SK-N-SH (cell line): ENCODE measurements at regions not wholly inside any gene's neighbourhood (a gene's known extent, or its start where the extent isn't known, plus 50 kb on each side); places are given as distances from the start of the nearest gene placed in this dataset.
"Not testable (repeated sequence)": the region's sequence is repeated elsewhere in the genome, so short reads cannot be mapped to it uniquely, and the experiment has no call there.

Source experiments
- CTCF ChIA-PET: fragments of 300-600, 350-600 bp; formaldehyde crosslinking; extraction: SDS; loops from one replicate; lab custom pipeline; 2021; lab: Yijun Ruan, JAX
- POLR2A ChIA-PET: fragments of 350-600 bp; sonication (Branson Sonifier 250); formaldehyde crosslinking; extraction: SDS; loops from one replicate; lab custom pipeline; 2020; ENCODE audit warnings: antibody characterized with exemption, inconsistent platforms; lab: Yijun Ruan, JAX
- DNase-seq: peaks from one replicate; pipeline ENCODE4 v3.0.0; 2012
- H2AFZ ChIP-seq: fragments of 200-600 bp; sonication (generic); 2 replicates; pipeline ENCODE4 v1.8.1; 2016; ENCODE audit warnings: antibody characterized with exemption, mild to moderate bottlenecking, low read depth
- H3F3A ChIP-seq: fragments of 200-600 bp; sonication (generic); replicated peaks from 2 replicates; pipeline ENCODE3; 2016; ENCODE audit warnings: antibody characterized with exemption, mild to moderate bottlenecking; ENCODE audit not compliant: insufficient read depth
- H3K27ac ChIP-seq, 2 experiments: fragments of 200-500 bp in 1 of 2; fragments of 200-600 bp in 1 of 2; sonication (Bioruptor generic) in 1 of 2; sonication (generic), shearing (Covaris generic) in 1 of 2; 2 replicates each; pipeline versions ENCODE4 v1.5.1 to v1.6.1; 2014 to 2016; ENCODE audit warnings: low read depth in 2 of 2, inconsistent platforms in 1 of 2, low read length in 1 of 2, mild to moderate bottlenecking in 1 of 2, mixed read lengths in 1 of 2
- H3K27me3 ChIP-seq: fragments of 200-600 bp; sonication (generic), shearing (Covaris generic); 2 replicates; pipeline ENCODE4 v1.6.1; 2016; ENCODE audit warnings: mixed run types; ENCODE audit not compliant: insufficient read depth
- H3K36me3 ChIP-seq, 2 experiments: fragments of 200-500 bp in 1 of 2; fragments of 200-600 bp in 1 of 2; sonication (Bioruptor generic) in 1 of 2; sonication (generic) in 1 of 2; replicated peaks in 1 of 2; 2 replicates each; pipeline versions ENCODE3 to v1.5.1; 2014 to 2016; ENCODE audit warnings: low read length in 1 of 2, mild to moderate bottlenecking in 1 of 2; ENCODE audit not compliant: insufficient read depth in 2 of 2, control insufficient read depth in 1 of 2
- H3K4me1 ChIP-seq, 2 experiments: fragments of 200-500 bp in 1 of 2; fragments of 200-600 bp in 1 of 2; sonication (Bioruptor generic) in 1 of 2; sonication (generic), shearing (Covaris generic) in 1 of 2; 2 replicates each; pipeline versions ENCODE4 v1.5.1 to v1.6.1; 2014 to 2016; ENCODE audit warnings: low read depth in 1 of 2, low read length in 1 of 2, mixed run types in 1 of 2; ENCODE audit not compliant: insufficient read depth in 2 of 2, control insufficient read depth in 1 of 2
- H3K4me2 ChIP-seq: fragments of 200-600 bp; sonication (generic), shearing (Covaris generic); 2 replicates; pipeline ENCODE4 v1.6.1; 2017; ENCODE audit warnings: mixed run types
- H3K4me3 ChIP-seq, 2 experiments: fragments of 200-500 bp in 1 of 2; fragments of 200-600 bp in 1 of 2; sonication (Bioruptor generic) in 1 of 2; sonication (generic), shearing (Covaris generic) in 1 of 2; 2 replicates each; pipeline versions ENCODE4 v1.5.1 to v1.8.1; 2014 to 2016; ENCODE audit warnings: low read depth in 2 of 2, inconsistent platforms in 1 of 2, low read length in 1 of 2, mild to moderate bottlenecking in 1 of 2, mixed read lengths in 1 of 2, moderate library complexity in 1 of 2
- H3K79me2 ChIP-seq: fragments of 200-600 bp; sonication (generic); 2 replicates; pipeline ENCODE4 v1.8.1; 2017; ENCODE audit warnings: mild to moderate bottlenecking; ENCODE audit not compliant: insufficient read depth
- H3K9ac ChIP-seq: fragments of 200-600 bp; sonication (generic); 2 replicates; pipeline ENCODE4 v1.6.1; 2017; ENCODE audit warnings: mixed run types
- H3K9me2 ChIP-seq: fragments of 200-600 bp; sonication (generic); 2 replicates; pipeline ENCODE4 v1.6.1; 2017; ENCODE audit warnings: mixed run types
- H3K9me3 ChIP-seq: fragments of 200-600 bp; sonication (generic); 2 replicates; pipeline ENCODE4 v1.6.1; 2017; ENCODE audit warnings: mixed run types, mild to moderate bottlenecking, moderate library complexity
- H4K20me1 ChIP-seq: fragments of 200-600 bp; sonication (generic); 2 replicates; pipeline ENCODE4 v1.6.1; 2017; ENCODE audit warnings: mild to moderate bottlenecking, mixed run types; ENCODE audit not compliant: insufficient read depth
- CHD2 ChIP-seq: fragments of 150-350 bp; IDR thresholded peaks from 2 replicates; pipeline ENCODE4 v1.6.1; 2018; ENCODE audit warnings: low read length; ENCODE audit not compliant: partially characterized antibody
- EP300 ChIP-seq, 2 experiments: IDR thresholded peaks; 2 replicates each; pipeline versions ENCODE4 v1.4.0 to v1.6.1; 2012; ENCODE audit warnings: borderline replicate concordance in 1 of 2, low read depth in 1 of 2, low read length in 1 of 2
- FOSL2 ChIP-seq: IDR thresholded peaks from 2 replicates; pipeline ENCODE4 v1.4.0; 2012; ENCODE audit warnings: low read depth, mild to moderate bottlenecking, moderate library complexity, borderline replicate concordance
- FOXM1 ChIP-seq: IDR thresholded peaks from 2 replicates; pipeline ENCODE4 v1.4.0; 2012; ENCODE audit warnings: low read depth, mild to moderate bottlenecking
- GATA2 ChIP-seq: sonication (generic); formaldehyde crosslinking; IDR thresholded peaks from 2 replicates; pipeline ENCODE4 v1.5.0; 2020; ENCODE audit warnings: mild to moderate bottlenecking, missing genetic modification reagents
- JUND ChIP-seq: IDR thresholded peaks from 2 replicates; pipeline ENCODE4 v1.4.0; 2012
- MXI1 ChIP-seq: IDR thresholded peaks from 2 replicates; pipeline ENCODE4 v1.6.1; 2012; ENCODE audit warnings: mild to moderate bottlenecking, low read depth, low read length, improper control_type of control experiment
- NRF1 ChIP-seq: IDR thresholded peaks from 2 replicates; pipeline ENCODE4 v1.6.1; 2012; ENCODE audit warnings: low read depth, mild to moderate bottlenecking, low read length
- RAD21 ChIP-seq: IDR thresholded peaks from 2 replicates; pipeline ENCODE4 v1.6.1; 2012; ENCODE audit warnings: mild to moderate bottlenecking, low read length
- RCOR1 ChIP-seq: fragments of 150-350 bp; IDR thresholded peaks from 2 replicates; pipeline ENCODE4 v1.6.1; 2017; ENCODE audit warnings: antibody characterized with exemption, low read length
- SMC3 ChIP-seq: IDR thresholded peaks from 2 replicates; pipeline ENCODE4 v1.6.1; 2012; ENCODE audit warnings: low read depth, low read length, improper control_type of control experiment
- TAF1 ChIP-seq: IDR thresholded peaks from 2 replicates; pipeline ENCODE4 v1.6.1; 2012; ENCODE audit warnings: low read depth, mild to moderate bottlenecking, low read length, moderate library complexity, borderline replicate concordance
- TCF12 ChIP-seq: IDR thresholded peaks from 2 replicates; pipeline ENCODE4 v1.4.0; 2012
- USF1 ChIP-seq: IDR thresholded peaks from 2 replicates; pipeline ENCODE4 v1.4.0; 2012; ENCODE audit warnings: low read depth, borderline replicate concordance
- WGBS: methylation state at CpG from one replicate; pipeline ENCODE4 v1.1.6; 2017; ENCODE audit warnings: low lambda C conversion rate; 5-methylcytosine and 5-hydroxymethylcytosine counted together
- TF ChIP-seq, protein P1 (sequence below): IDR thresholded peaks from 2 replicates; pipeline ENCODE4; 2012
- TF ChIP-seq, protein P2 (sequence below): fragments of 150-350 bp; IDR thresholded peaks from 2 replicates; pipeline ENCODE4 v1.6.1; 2017; ENCODE audit warnings: antibody characterized with exemption, low read length, low read depth, borderline replicate concordance
- TF ChIP-seq, protein P3 (sequence below): fragments of 150-350 bp; IDR thresholded peaks from 2 replicates; pipeline ENCODE4 v1.6.1; 2016; ENCODE audit warnings: mild to moderate bottlenecking, low read depth, low read length
- TF ChIP-seq, protein P4 (sequence below): IDR thresholded peaks from 2 replicates; pipeline ENCODE4 v1.6.1; 2012; ENCODE audit warnings: mild to moderate bottlenecking, low read depth, low read length, moderate library complexity

- Histone ChIP-seq H3F3A (no peaks in the 10 kb centered on the region), H4K20me1 (no peaks in the 10 kb centered on the region), H3K4me1 (no peaks in the 10 kb centered on the region)
- DNase-seq = no peak
- TF ChIP-seq USF1 = no peak
- no peak for TF ChIP-seq TCF12
- TF ChIP-seq, protein P1, sequence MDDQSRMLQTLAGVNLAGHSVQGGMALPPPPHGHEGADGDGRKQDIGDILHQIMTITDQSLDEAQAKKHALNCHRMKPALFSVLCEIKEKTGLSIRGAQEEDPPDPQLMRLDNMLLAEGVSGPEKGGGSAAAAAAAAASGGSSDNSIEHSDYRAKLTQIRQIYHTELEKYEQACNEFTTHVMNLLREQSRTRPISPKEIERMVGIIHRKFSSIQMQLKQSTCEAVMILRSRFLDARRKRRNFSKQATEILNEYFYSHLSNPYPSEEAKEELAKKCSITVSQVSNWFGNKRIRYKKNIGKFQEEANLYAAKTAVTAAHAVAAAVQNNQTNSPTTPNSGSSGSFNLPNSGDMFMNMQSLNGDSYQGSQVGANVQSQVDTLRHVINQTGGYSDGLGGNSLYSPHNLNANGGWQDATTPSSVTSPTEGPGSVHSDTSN = no peak
- no peak for TF ChIP-seq EP300 (IDR thresholded peaks at IDR 0.05; ENCODE audit: borderline replicate concordance in 1 of 2, low read depth in 1 of 2, low read length in 1 of 2)
- TF ChIP-seq RCOR1 = no peak
- TF ChIP-seq FOXM1 = no peak
- TF ChIP-seq, protein P2, sequence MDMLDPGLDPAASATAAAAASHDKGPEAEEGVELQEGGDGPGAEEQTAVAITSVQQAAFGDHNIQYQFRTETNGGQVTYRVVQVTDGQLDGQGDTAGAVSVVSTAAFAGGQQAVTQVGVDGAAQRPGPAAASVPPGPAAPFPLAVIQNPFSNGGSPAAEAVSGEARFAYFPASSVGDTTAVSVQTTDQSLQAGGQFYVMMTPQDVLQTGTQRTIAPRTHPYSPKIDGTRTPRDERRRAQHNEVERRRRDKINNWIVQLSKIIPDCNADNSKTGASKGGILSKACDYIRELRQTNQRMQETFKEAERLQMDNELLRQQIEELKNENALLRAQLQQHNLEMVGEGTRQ = no peak
- no peak for TF ChIP-seq JUND
- TF ChIP-seq, protein P3, sequence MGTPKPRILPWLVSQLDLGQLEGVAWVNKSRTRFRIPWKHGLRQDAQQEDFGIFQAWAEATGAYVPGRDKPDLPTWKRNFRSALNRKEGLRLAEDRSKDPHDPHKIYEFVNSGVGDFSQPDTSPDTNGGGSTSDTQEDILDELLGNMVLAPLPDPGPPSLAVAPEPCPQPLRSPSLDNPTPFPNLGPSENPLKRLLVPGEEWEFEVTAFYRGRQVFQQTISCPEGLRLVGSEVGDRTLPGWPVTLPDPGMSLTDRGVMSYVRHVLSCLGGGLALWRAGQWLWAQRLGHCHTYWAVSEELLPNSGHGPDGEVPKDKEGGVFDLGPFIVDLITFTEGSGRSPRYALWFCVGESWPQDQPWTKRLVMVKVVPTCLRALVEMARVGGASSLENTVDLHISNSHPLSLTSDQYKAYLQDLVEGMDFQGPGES = no peak
- no peak for TF ChIP-seq TAF1
- TF ChIP-seq CHD2 = no peak
- TF ChIP-seq FOSL2 = no peak
- no peak for TF ChIP-seq SMC3
- TF ChIP-seq, protein P4, sequence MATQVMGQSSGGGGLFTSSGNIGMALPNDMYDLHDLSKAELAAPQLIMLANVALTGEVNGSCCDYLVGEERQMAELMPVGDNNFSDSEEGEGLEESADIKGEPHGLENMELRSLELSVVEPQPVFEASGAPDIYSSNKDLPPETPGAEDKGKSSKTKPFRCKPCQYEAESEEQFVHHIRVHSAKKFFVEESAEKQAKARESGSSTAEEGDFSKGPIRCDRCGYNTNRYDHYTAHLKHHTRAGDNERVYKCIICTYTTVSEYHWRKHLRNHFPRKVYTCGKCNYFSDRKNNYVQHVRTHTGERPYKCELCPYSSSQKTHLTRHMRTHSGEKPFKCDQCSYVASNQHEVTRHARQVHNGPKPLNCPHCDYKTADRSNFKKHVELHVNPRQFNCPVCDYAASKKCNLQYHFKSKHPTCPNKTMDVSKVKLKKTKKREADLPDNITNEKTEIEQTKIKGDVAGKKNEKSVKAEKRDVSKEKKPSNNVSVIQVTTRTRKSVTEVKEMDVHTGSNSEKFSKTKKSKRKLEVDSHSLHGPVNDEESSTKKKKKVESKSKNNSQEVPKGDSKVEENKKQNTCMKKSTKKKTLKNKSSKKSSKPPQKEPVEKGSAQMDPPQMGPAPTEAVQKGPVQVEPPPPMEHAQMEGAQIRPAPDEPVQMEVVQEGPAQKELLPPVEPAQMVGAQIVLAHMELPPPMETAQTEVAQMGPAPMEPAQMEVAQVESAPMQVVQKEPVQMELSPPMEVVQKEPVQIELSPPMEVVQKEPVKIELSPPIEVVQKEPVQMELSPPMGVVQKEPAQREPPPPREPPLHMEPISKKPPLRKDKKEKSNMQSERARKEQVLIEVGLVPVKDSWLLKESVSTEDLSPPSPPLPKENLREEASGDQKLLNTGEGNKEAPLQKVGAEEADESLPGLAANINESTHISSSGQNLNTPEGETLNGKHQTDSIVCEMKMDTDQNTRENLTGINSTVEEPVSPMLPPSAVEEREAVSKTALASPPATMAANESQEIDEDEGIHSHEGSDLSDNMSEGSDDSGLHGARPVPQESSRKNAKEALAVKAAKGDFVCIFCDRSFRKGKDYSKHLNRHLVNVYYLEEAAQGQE = no peak
- no peak for TF ChIP-seq MXI1
- no peak for TF ChIP-seq GATA2 (CRISPR knock-in tag)
- no peak for TF ChIP-seq RAD21
- no peak for TF ChIP-seq NRF1
- TF ChIP-seq, all 33 proteins: peak for 0
- Histone ChIP-seq H3K9me2 (no peaks in the 10 kb centered on the region), H2AFZ (no peak overlapping the region), H3K4me3 (no peak overlapping the region), H3K9me3 (no peaks in the 10 kb centered on the region), H3K4me2 (no peak overlapping the region), H3K9ac (no peak overlapping the region), H3K36me3 (no peaks in the 10 kb centered on the region), H3K79me2 (no peaks in the 10 kb centered on the region), H3K27ac (no peak overlapping the region), H3K27me3 (no peaks in the 10 kb centered on the region; the same call in 1 of the 2 replicates)
- ChIA-PET CTCF (no interaction called here), POLR2A (no interaction called here)
- WGBS = 55% methylated on average over 7 of the region's 7 CpGs
Measured at GRCh38 chr11:46175401-46176002, 54.2 kb upstream of the PHF21A start.

DNA sequence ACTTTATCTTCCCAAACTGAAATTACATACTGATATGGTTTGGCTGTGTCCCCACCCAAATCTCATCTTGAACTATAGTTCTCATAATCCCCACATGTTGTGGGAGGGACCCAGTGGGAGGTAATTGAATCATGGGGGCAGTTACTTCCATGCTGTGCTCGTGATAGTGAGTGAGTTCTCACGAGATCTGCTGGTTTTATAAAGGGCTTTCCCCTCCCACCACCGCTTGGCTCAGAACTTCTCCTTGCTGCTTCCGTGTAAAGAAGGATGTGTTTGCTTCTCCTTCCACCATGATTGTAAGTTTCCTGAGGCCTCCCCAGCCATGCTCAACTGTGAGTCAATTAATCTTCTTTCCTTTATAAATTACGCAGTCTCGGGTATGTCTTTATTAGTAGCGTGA, 50.4 kb upstream of the PHF21A start:
- H2AFZ ChIP-seq, CTCF ChIA-PET, H3K9me3 ChIP-seq, H3K79me2 ChIP-seq, POLR2A ChIA-PET, DNase-seq, H3K36me3 ChIP-seq, H3K27me3 ChIP-seq, H3K9me2 ChIP-seq, H3K4me3 ChIP-seq, H3K4me2 ChIP-seq, H3F3A ChIP-seq, H3K4me1 ChIP-seq, H3K9ac ChIP-seq, H4K20me1 ChIP-seq, H3K27ac ChIP-seq: not testable (repeated sequence)
- 55% methylated on average over 7 of the region's 7 CpGs for WGBS
